HCT116 (cell line): ENCODE measurements at regions not wholly inside any gene's neighbourhood (a gene's known extent, or its start where the extent isn't known, plus 50 kb on each side); places are given as distances from the start of the nearest gene placed in this dataset.
"Not testable (repeated sequence)": the region's sequence is repeated elsewhere in the genome, so short reads cannot be mapped to it uniquely, and the experiment has no call there.

ENCODE experiments used
- ATAC-seq: fragments of 200-7000 bp; cut with Tn5 transposase; 2 replicates; pipeline ENCODE4 v1.9.1; 2020; ENCODE audit warnings: mild to moderate bottlenecking, moderate library complexity
- BruUV-seq: library from RNA; stranded (reverse); fragments of 400-500 nt; replicated peaks from 2 replicates; lab custom pipeline; 2021; lab: Mats Ljungman, UMichigan
- CTCF ChIA-PET: fragments of 300-600 bp; sonication (Branson Sonifier 250); formaldehyde crosslinking; loops from one replicate; lab custom pipeline; 2021; ENCODE audit warnings: antibody characterized with exemption; lab: Charles Lee
- POLR2A ChIA-PET: fragments of 300-600, 350-600 bp; sonication (Branson Sonifier 250); formaldehyde crosslinking; loops from one replicate; lab custom pipeline; 2021; ENCODE audit warnings: antibody characterized with exemption; lab: Charles Lee
- RAD21 ChIA-PET, 2 experiments: fragments of 300-600 bp; sonication (Branson Sonifier 250); formaldehyde crosslinking; loops; one replicate each; lab custom pipeline; 2023; ENCODE audit warnings: low total read pairs in 2 of 2; ENCODE audit not compliant: uncharacterized antibody in 2 of 2, unreplicated experiment in 2 of 2, low non-redundant PET in 1 of 2; lab: Charles Lee
- DNase-seq: peaks from one replicate; pipeline ENCODE4 v3.0.0-alpha.2; 2010; ENCODE audit warnings: low read depth, low spot score
- H2AFZ ChIP-seq: fragments of 200-600 bp; shearing (Covaris generic), sonication (generic); 2 replicates; pipeline ENCODE4 v1.6.1; 2017; ENCODE audit warnings: low read depth, mixed run types, mixed read lengths, antibody characterized with exemption, low read length; ENCODE audit not compliant: poor library complexity, severe bottlenecking
- H3K27ac ChIP-seq: 2 replicates; pipeline ENCODE4 v1.5.1; 2012; ENCODE audit warnings: low read depth, low read length
- H3K27me3 ChIP-seq: fragments of 200-600 bp; sonication (generic); 2 replicates; pipeline ENCODE4 v1.6.1; 2016; ENCODE audit warnings: mixed run types, low read length, mixed read lengths; ENCODE audit not compliant: insufficient read depth
- H3K36me3 ChIP-seq, 2 experiments: fragments of 200-500 bp in 1 of 2; fragments of 200-600 bp in 1 of 2; sonication (Bioruptor generic) in 1 of 2; sonication (generic) in 1 of 2; 2 replicates each; pipeline versions ENCODE4 v1.5.1 to v1.6.1; 2014 to 2016; ENCODE audit warnings: low read length in 2 of 2, inconsistent platforms in 1 of 2, mixed read lengths in 1 of 2, mixed run types in 1 of 2; ENCODE audit not compliant: insufficient read depth in 2 of 2, control insufficient read depth in 1 of 2
- H3K4me1 ChIP-seq, 2 experiments: fragments of 200-600 bp in 1 of 2; sonication (generic) in 1 of 2; 2 replicates each; pipeline versions ENCODE4 v1.5.1 to v1.6.1; 2012 to 2017; ENCODE audit warnings: low read length in 2 of 2, inconsistent platforms in 1 of 2, mild to moderate bottlenecking in 1 of 2, mixed read lengths in 1 of 2, mixed run types in 1 of 2, moderate library complexity in 1 of 2; ENCODE audit not compliant: insufficient read depth in 2 of 2, control insufficient read depth in 1 of 2
- H3K4me2 ChIP-seq: fragments of 200-600 bp; sonication (generic); 2 replicates; pipeline ENCODE4 v1.6.1; 2017; ENCODE audit warnings: mixed run types, low read length, mixed read lengths
- H3K4me3 ChIP-seq, 2 experiments: fragments of 200-600 bp in 1 of 2; sonication (generic) in 1 of 2; replicated peaks in 1 of 2; 2 replicates each; pipeline ENCODE4 v1.5.1; 2011 to 2016; ENCODE audit warnings: low read length in 2 of 2, control low read depth in 1 of 2, low read depth in 1 of 2, mild to moderate bottlenecking in 1 of 2, mixed read lengths in 1 of 2, mixed run types in 1 of 2
- H3K79me2 ChIP-seq: fragments of 200-600 bp; sonication (generic); 2 replicates; pipeline ENCODE4 v1.6.1; 2017; ENCODE audit warnings: mild to moderate bottlenecking, mixed run types, low read length, moderate library complexity, mixed read lengths; ENCODE audit not compliant: insufficient read depth
- H3K9ac ChIP-seq: fragments of 200-600 bp; sonication (generic); 2 replicates; pipeline ENCODE4 v1.6.1; 2016; ENCODE audit warnings: low read length, mixed read lengths
- H3K9me2 ChIP-seq: fragments of 200-600 bp; sonication (generic), shearing (Covaris generic); 2 replicates; pipeline ENCODE4 v1.6.1; 2017; ENCODE audit warnings: mixed run types, mild to moderate bottlenecking, moderate library complexity; ENCODE audit not compliant: insufficient read depth
- H3K9me3 ChIP-seq, 2 experiments: fragments of 200-500 bp in 1 of 2; fragments of 200-600 bp in 1 of 2; sonication (Bioruptor generic) in 1 of 2; sonication (generic) in 1 of 2; 2 replicates each; pipeline ENCODE4 v1.6.1; 2014 to 2017; ENCODE audit warnings: low read length in 2 of 2, mixed read lengths in 2 of 2, inconsistent platforms in 1 of 2, low read depth in 1 of 2, mild to moderate bottlenecking in 1 of 2, mixed run types in 1 of 2, moderate library complexity in 1 of 2; ENCODE audit not compliant: control insufficient read depth in 1 of 2, insufficient read depth in 1 of 2
- H4K20me1 ChIP-seq: fragments of 200-600 bp; sonication (generic), shearing (Covaris generic); 2 replicates; pipeline ENCODE4 v1.6.1; 2017; ENCODE audit warnings: mixed run types, mild to moderate bottlenecking, moderate library complexity; ENCODE audit not compliant: insufficient read depth
- EZH2 ChIP-seq: fragments of 200-600 bp; sonication (generic); IDR thresholded peaks from 2 replicates; pipeline ENCODE4 v1.6.1; 2017; ENCODE audit warnings: antibody characterized with exemption, mixed run types
- FOSL1 ChIP-seq: IDR thresholded peaks from 2 replicates; pipeline ENCODE4 v1.6.1; 2012; ENCODE audit warnings: low read depth
- SRF ChIP-seq: IDR thresholded peaks from 2 replicates; pipeline ENCODE4 v1.6.1; 2012; ENCODE audit warnings: low read depth
- ZFX ChIP-seq: fragments of 450-650 bp; IDR thresholded peaks from 2 replicates; pipeline ENCODE4 v1.6.1; 2017
- ZNF274 ChIP-seq: fragments of 200-500 bp; sonication (Bioruptor generic); IDR thresholded peaks from 2 replicates; pipeline ENCODE4 v1.6.1; 2014; ENCODE audit warnings: mild to moderate bottlenecking, low read depth, low read length, inconsistent platforms
- intact Hi-C: fragments of 100-400 bp; cut with micrococcal nuclease; formaldehyde crosslinking; loops from 2 replicates; pipeline ENCODE4 v1.10.0; 2022
- TF ChIP-seq, protein P1 (sequence below): IDR thresholded peaks from 2 replicates; pipeline ENCODE4 v1.6.1; 2012; ENCODE audit warnings: low read depth

DNA sequence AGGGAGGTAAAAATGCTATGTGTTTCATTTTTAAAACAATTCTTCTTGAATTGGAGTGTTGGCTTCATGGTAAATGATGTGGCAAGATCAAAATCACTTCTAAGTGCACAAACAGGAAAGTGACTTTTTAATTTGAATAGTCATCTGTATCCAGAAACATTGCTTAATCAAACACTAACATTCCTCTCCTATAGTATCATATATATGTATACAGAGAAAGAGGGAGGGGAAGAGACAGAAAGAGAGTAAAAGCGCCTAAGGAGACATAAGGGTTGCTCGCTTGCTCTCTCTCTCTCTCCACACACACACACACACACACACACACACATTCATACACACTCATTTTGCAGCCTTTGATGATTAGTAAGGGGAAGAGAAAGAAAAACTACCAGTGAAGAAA lies 95.4 kb upstream of the PRDM9 start:
- DNase-seq (no peak), ATAC-seq (no peak)
- intact Hi-C loops, result no loop called here

GRCh38 chr5:23411200-23411599 lies 96.2 kb upstream of the PRDM9 start:
- peaks cover 4 to 14% of the 10 kb centered on the region in 2 experiments; a peak in 2 of 4 replicates for H3K9me3 ChIP-seq
- no peaks in the 10 kb centered on the region for H3K27me3 ChIP-seq
- intact Hi-C loops, result no loop called here
- no peak for DNase-seq
- H3K36me3 ChIP-seq, result no peaks in the 10 kb centered on the region
- no peak overlapping the region for H3K4me2 ChIP-seq
- no peaks in the 10 kb centered on the region for H3K9me2 ChIP-seq
- H3K4me1 ChIP-seq, result no peaks in the 10 kb centered on the region
- no peak for TF ChIP-seq ZNF274
- TF ChIP-seq EZH2, result no peak
- no peak for TF ChIP-seq SRF
- TF ChIP-seq FOSL1, result no peak
- no TSS peak for BruUV-seq
- ChIA-PET RAD21 (no interaction called here), CTCF (no interaction called here), POLR2A (no interaction called here)
- no peak overlapping the region for H3K4me3 ChIP-seq
- H3K27ac ChIP-seq, result no peak overlapping the region
- no peaks in the 10 kb centered on the region for H3K79me2 ChIP-seq
- H2AFZ ChIP-seq, result no peak overlapping the region
- no peaks in the 10 kb centered on the region for H4K20me1 ChIP-seq
- no peak for ATAC-seq
- H3K9ac ChIP-seq, result no peak overlapping the region

More for the DNA sequence above, 95.4 kb upstream of the PRDM9 start:
- H3K9me2 ChIP-seq, result no peaks in the 10 kb centered on the region
- BruUV-seq, result no TSS peak
- no peak for TF ChIP-seq ZFX
- TF ChIP-seq, protein P1, sequence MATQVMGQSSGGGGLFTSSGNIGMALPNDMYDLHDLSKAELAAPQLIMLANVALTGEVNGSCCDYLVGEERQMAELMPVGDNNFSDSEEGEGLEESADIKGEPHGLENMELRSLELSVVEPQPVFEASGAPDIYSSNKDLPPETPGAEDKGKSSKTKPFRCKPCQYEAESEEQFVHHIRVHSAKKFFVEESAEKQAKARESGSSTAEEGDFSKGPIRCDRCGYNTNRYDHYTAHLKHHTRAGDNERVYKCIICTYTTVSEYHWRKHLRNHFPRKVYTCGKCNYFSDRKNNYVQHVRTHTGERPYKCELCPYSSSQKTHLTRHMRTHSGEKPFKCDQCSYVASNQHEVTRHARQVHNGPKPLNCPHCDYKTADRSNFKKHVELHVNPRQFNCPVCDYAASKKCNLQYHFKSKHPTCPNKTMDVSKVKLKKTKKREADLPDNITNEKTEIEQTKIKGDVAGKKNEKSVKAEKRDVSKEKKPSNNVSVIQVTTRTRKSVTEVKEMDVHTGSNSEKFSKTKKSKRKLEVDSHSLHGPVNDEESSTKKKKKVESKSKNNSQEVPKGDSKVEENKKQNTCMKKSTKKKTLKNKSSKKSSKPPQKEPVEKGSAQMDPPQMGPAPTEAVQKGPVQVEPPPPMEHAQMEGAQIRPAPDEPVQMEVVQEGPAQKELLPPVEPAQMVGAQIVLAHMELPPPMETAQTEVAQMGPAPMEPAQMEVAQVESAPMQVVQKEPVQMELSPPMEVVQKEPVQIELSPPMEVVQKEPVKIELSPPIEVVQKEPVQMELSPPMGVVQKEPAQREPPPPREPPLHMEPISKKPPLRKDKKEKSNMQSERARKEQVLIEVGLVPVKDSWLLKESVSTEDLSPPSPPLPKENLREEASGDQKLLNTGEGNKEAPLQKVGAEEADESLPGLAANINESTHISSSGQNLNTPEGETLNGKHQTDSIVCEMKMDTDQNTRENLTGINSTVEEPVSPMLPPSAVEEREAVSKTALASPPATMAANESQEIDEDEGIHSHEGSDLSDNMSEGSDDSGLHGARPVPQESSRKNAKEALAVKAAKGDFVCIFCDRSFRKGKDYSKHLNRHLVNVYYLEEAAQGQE, result no peak
- ChIA-PET RAD21 (no interaction called here), POLR2A (no interaction called here), CTCF (no interaction called here)
- H3K27me3 ChIP-seq, result no peaks in the 10 kb centered on the region
- no peaks in the 10 kb centered on the region for H4K20me1 ChIP-seq
- H3K36me3 ChIP-seq, result no peaks in the 10 kb centered on the region
- H3K4me1 ChIP-seq, result no peaks in the 10 kb centered on the region
- peaks cover 4 to 14% of the 10 kb centered on the region in 2 experiments; a peak in 2 of 4 replicates for H3K9me3 ChIP-seq
- no peak overlapping the region for H2AFZ ChIP-seq
- H3K9ac ChIP-seq, result no peak overlapping the region
- no peak overlapping the region for H3K4me3 ChIP-seq
- no peak overlapping the region for H3K4me2 ChIP-seq
- no peaks in the 10 kb centered on the region for H3K79me2 ChIP-seq
- H3K27ac ChIP-seq, result no peak overlapping the region

- H2AFZ ChIP-seq, H3K4me2 ChIP-seq, H3K9ac ChIP-seq: not testable (repeated sequence)
These were observed 96.6 kb upstream of the PRDM9 start for GRCh38 chr5:23410775-23411174.

More at GRCh38 chr5:23410775-23411174, 96.6 kb upstream of the PRDM9 start:
- H3K9me2 ChIP-seq, H3K27ac ChIP-seq, ATAC-seq, H3K79me2 ChIP-seq, H3K27me3 ChIP-seq, POLR2A ChIA-PET, H3K4me1 ChIP-seq, BruUV-seq, H3K36me3 ChIP-seq, H4K20me1 ChIP-seq, H3K4me3 ChIP-seq, CTCF ChIA-PET, intact Hi-C loops, H3K9me3 ChIP-seq, RAD21 ChIA-PET, DNase-seq: not testable (repeated sequence)
